ENCODE measurements at regions not wholly inside any gene's neighbourhood (a gene's known extent, or its start where the extent isn't known, plus 50 kb on each side); places are given as distances from the start of the nearest gene placed in this dataset.

DNA sequence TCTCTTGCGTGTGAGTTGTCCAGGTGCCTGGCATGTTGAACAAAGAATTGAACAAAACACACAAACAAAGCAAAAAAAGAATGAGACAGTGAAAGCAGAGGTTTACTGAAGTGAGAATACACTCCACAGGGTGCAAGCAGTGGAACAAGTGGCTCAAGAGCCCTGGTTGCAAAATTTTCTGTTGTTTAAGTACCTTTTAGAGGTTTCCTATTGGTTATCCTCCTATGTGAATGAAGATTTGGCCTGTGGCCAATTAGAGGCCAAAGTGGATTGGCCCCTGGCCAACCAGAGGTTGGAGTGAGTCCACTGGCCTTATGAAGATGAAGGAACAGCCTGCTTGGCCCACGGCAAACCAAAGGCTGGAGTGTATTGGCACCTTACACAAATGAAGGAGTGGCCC is 1188.5 kb upstream of the NRXN1 start:
- TF ChIP-seq, protein P1, sequence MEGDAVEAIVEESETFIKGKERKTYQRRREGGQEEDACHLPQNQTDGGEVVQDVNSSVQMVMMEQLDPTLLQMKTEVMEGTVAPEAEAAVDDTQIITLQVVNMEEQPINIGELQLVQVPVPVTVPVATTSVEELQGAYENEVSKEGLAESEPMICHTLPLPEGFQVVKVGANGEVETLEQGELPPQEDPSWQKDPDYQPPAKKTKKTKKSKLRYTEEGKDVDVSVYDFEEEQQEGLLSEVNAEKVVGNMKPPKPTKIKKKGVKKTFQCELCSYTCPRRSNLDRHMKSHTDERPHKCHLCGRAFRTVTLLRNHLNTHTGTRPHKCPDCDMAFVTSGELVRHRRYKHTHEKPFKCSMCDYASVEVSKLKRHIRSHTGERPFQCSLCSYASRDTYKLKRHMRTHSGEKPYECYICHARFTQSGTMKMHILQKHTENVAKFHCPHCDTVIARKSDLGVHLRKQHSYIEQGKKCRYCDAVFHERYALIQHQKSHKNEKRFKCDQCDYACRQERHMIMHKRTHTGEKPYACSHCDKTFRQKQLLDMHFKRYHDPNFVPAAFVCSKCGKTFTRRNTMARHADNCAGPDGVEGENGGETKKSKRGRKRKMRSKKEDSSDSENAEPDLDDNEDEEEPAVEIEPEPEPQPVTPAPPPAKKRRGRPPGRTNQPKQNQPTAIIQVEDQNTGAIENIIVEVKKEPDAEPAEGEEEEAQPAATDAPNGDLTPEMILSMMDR (IDR thresholded peaks at IDR 0.05): no peak
- Histone ChIP-seq H3K4me1 (no peaks in the 10 kb centered on the region), H3K36me3 (ENCODE audit: control insufficient read depth, insufficient read depth, low read length) (no peaks in the 10 kb centered on the region), H3K4me2 (ENCODE audit: low read length) (no peak overlapping the region), H3K9ac (no peak overlapping the region), H3K27ac (no peak overlapping the region), H3K4me3 (ENCODE audit: low read depth, low read length) (no peak overlapping the region), H3K27me3 (ENCODE audit: control insufficient read depth, insufficient read depth, low read length) (no peaks in the 10 kb centered on the region), H3K79me2 (no peaks in the 10 kb centered on the region), H2AFZ (no peak overlapping the region), H3K9me3 (ENCODE audit: control insufficient read depth, low read length) (no peaks in the 10 kb centered on the region)

DNA sequence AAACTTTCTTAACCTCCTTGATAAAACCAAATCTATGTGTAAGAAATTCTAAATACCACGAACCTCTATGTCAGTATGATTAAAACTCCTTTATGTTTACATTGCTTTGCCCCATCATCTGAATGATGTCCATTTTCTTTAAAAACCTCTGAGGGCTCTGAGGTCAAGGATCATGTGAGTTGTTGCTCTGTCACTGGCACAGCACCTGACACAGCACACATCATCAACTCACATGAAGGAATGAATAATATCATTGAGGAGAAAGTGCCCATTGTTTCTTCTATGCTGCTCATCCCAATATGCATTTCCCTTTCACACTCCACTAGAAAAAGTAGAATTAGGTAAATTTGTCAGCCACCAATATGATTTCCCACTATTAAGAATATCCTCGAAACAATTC is 1178.7 kb upstream of the NRXN1 start:
- Histone ChIP-seq H3K27ac (no peak overlapping the region), H3K36me3 (ENCODE audit: control insufficient read depth, insufficient read depth, low read length) (no peaks in the 10 kb centered on the region), H2AFZ (no peak overlapping the region), H3K27me3 (ENCODE audit: control insufficient read depth, insufficient read depth, low read length) (no peaks in the 10 kb centered on the region), H3K4me3 (ENCODE audit: low read depth, low read length) (no peak overlapping the region), H3K9me3 (ENCODE audit: control insufficient read depth, low read length) (no peaks in the 10 kb centered on the region), H3K4me2 (ENCODE audit: low read length) (no peak overlapping the region), H3K4me1 (no peaks in the 10 kb centered on the region), H3K79me2 (no peaks in the 10 kb centered on the region), H3K9ac (no peak overlapping the region)
- TF ChIP-seq, protein P1 (IDR thresholded peaks at IDR 0.05): no peak

DNA sequence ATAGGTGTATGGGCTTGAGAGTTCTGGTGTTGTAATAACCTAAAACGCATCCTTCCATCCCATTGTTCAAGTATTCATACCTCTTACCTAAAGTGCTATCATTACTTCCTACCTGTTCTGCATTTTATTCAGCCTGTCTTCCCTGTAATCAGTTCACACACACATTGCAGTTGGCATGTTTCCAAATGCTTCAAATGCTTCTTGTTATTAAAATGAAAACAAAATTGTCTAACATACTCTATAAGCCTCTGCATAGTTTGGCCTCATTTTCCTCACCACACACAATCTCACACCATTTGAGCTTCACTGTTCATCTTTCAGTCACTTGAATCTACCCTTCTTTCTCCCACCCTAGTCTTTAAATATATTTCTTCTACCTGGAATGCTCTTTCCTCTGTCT is 1178.2 kb upstream of the NRXN1 start:
- H3K4me3 ChIP-seq (ENCODE audit: low read depth, low read length): no peak overlapping the region
- H3K4me2 ChIP-seq (ENCODE audit: low read length): no peak overlapping the region
- no peaks in the 10 kb centered on the region for H3K9me3 ChIP-seq (ENCODE audit: control insufficient read depth, low read length)
- H2AFZ ChIP-seq: no peak overlapping the region
- no peak overlapping the region for H3K9ac ChIP-seq
- no peaks in the 10 kb centered on the region for H3K36me3 ChIP-seq (ENCODE audit: control insufficient read depth, insufficient read depth, low read length)
- no peak overlapping the region for H3K27ac ChIP-seq
- no peaks in the 10 kb centered on the region for H3K79me2 ChIP-seq
- no peaks in the 10 kb centered on the region for H3K27me3 ChIP-seq (ENCODE audit: control insufficient read depth, insufficient read depth, low read length)
- TF ChIP-seq, protein P1 (IDR thresholded peaks at IDR 0.05): no peak
- H3K4me1 ChIP-seq: no peaks in the 10 kb centered on the region

DNA sequence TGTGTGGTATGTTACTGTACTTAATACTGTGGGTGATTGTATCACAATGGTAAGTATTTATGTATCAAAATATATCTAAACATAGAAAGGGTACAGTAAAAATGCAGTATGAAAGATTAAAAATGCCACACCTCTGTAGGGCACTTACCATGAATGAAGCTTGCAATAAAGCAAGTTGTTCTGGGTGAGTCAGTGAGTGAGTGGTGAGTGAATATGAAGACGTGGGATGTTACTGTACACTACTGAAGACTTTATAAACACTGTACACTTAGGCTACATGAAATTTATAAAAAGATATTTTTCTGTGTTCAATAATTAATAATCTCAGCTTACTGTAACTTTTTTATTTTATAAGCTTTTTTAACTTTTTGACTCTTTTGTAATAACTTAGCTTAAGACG is 1162.4 kb upstream of the NRXN1 start:
- Histone ChIP-seq H3K9ac (no peak overlapping the region), H3K9me3 (ENCODE audit: control insufficient read depth, low read length) (no peaks in the 10 kb centered on the region), H3K27me3 (ENCODE audit: control insufficient read depth, insufficient read depth, low read length) (no peaks in the 10 kb centered on the region), H3K4me2 (ENCODE audit: low read length) (no peak overlapping the region), H3K36me3 (ENCODE audit: control insufficient read depth, insufficient read depth, low read length) (no peaks in the 10 kb centered on the region), H3K4me1 (no peaks in the 10 kb centered on the region), H3K79me2 (no peaks in the 10 kb centered on the region), H3K27ac (no peak overlapping the region), H3K4me3 (ENCODE audit: low read depth, low read length) (no peak overlapping the region), H2AFZ (no peak overlapping the region)
- TF ChIP-seq, protein P1 (IDR thresholded peaks at IDR 0.05): no peak

DNA sequence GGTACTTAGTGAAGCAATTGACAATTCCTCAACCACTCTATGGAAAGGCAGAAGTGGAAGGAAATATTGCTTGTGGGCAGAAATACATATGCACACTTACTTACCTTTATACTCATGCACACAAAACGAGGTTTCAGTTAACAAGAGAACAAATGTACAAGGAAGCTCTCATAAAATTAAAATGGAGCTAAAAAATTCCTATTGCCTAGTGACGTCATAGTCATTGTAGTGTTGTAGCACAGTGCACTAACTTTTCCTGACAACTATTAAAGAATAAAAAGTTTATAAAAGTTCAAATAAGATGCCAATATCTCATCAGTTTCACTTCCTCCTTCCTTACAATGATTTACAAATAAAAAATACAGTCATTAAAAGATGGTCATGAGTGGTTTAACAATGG is 1161.9 kb upstream of the NRXN1 start:
- no peak overlapping the region for H3K27ac ChIP-seq
- no peaks in the 10 kb centered on the region for H3K36me3 ChIP-seq (ENCODE audit: control insufficient read depth, insufficient read depth, low read length)
- H3K4me1 ChIP-seq: no peaks in the 10 kb centered on the region
- H3K4me2 ChIP-seq (ENCODE audit: low read length): no peak overlapping the region
- no peak overlapping the region for H3K4me3 ChIP-seq (ENCODE audit: low read depth, low read length)
- H3K27me3 ChIP-seq (ENCODE audit: control insufficient read depth, insufficient read depth, low read length): no peaks in the 10 kb centered on the region
- H3K79me2 ChIP-seq: no peaks in the 10 kb centered on the region
- H3K9me3 ChIP-seq (ENCODE audit: control insufficient read depth, low read length): no peaks in the 10 kb centered on the region
- TF ChIP-seq, protein P1 (IDR thresholded peaks at IDR 0.05): no peak
- H3K9ac ChIP-seq: no peak overlapping the region
- H2AFZ ChIP-seq: no peak overlapping the region

Data from parathyroid adenoma (tissue), 2 donors.